IMR-90 (cell line): ENCODE measurements at regions not wholly inside any gene's neighbourhood (a gene's known extent, or its start where the extent isn't known, plus 50 kb on each side); places are given as distances from the start of the nearest gene placed in this dataset.

Experiments used
- ATAC-seq: fragments of 200-7000 bp; cut with Tn5 transposase; 2 replicates; pipeline ENCODE4 v1.9.1; 2020; ENCODE audit warnings: low read depth, mild to moderate bottlenecking, moderate library complexity
- BruUV-seq: library from RNA; stranded (reverse); fragments of 400-500 nt; replicated peaks from 2 replicates; lab custom pipeline; 2021; lab: Mats Ljungman, UMichigan
- CTCF ChIA-PET: fragments of 300-600 bp; formaldehyde crosslinking; extraction: SDS; loops from one replicate; lab custom pipeline; 2021; ENCODE audit warnings: antibody characterized with exemption; lab: Yijun Ruan, JAX
- POLR2A ChIA-PET: fragments of 300-600 bp; sonication (Branson Sonifier 250); formaldehyde crosslinking; loops from one replicate; lab custom pipeline; 2022; ENCODE audit warnings: antibody characterized with exemption; ENCODE audit not compliant: unreplicated experiment; lab: Charles Lee
- DNase-seq: peaks from one replicate; pipeline ENCODE4 v3.0.0; 2013
- H2AFZ ChIP-seq: replicated peaks from 2 replicates; pipeline ENCODE3; 2013; ENCODE audit warnings: low read length, mild to moderate bottlenecking; ENCODE audit not compliant: poor library complexity
- H2AK5ac ChIP-seq: 2 replicates; pipeline ENCODE4 v1.6.1; 2013; ENCODE audit warnings: low read depth, low read length, inconsistent platforms
- H2AK9ac ChIP-seq: replicated peaks from 2 replicates; pipeline ENCODE3; 2013; ENCODE audit warnings: mild to moderate bottlenecking, low read depth, low read length, moderate library complexity; ENCODE audit not compliant: poor library complexity
- H2BK120ac ChIP-seq: 2 replicates; pipeline ENCODE4 v1.6.1; 2013; ENCODE audit warnings: low read depth, low read length, inconsistent platforms
- H2BK15ac ChIP-seq: 3 replicates; pipeline ENCODE4 v1.6.1; 2013; ENCODE audit warnings: low read depth, low read length, inconsistent platforms
- H2BK20ac ChIP-seq: 2 replicates; pipeline ENCODE4 v1.6.1; 2013; ENCODE audit warnings: low read depth, mild to moderate bottlenecking, inconsistent platforms, low read length, moderate library complexity
- H2BK5ac ChIP-seq: 2 replicates; pipeline ENCODE4 v1.6.1; 2013; ENCODE audit warnings: mild to moderate bottlenecking, low read depth, low read length, inconsistent platforms; ENCODE audit not compliant: poor library complexity, severe bottlenecking
- H3K14ac ChIP-seq: replicated peaks from 2 replicates; pipeline ENCODE4 v1.6.1; 2013; ENCODE audit warnings: low read depth, low read length, inconsistent platforms
- H3K18ac ChIP-seq: 2 replicates; pipeline ENCODE4 v1.6.1; 2013; ENCODE audit warnings: low read depth, low read length, control low read depth
- H3K23ac ChIP-seq: 2 replicates; pipeline ENCODE4 v1.6.1; 2013; ENCODE audit warnings: low read depth, low read length, inconsistent platforms
- H3K27ac ChIP-seq: 2 replicates; pipeline ENCODE4 v1.5.1; 2013; ENCODE audit warnings: mild to moderate bottlenecking, control low read depth, low read length; ENCODE audit not compliant: insufficient read depth
- H3K27me3 ChIP-seq: 2 replicates; pipeline ENCODE4 v1.6.1; 2013; ENCODE audit warnings: low read length; ENCODE audit not compliant: control insufficient read depth, insufficient read depth
- H3K36me3 ChIP-seq: 2 replicates; pipeline ENCODE4 v1.6.1; 2013; ENCODE audit warnings: low read length, mixed read lengths; ENCODE audit not compliant: control insufficient read depth, insufficient read depth
- H3K4ac ChIP-seq: 2 replicates; pipeline ENCODE4 v1.6.1; 2013; ENCODE audit warnings: low read depth, low read length, inconsistent platforms
- H3K4me1 ChIP-seq: 2 replicates; pipeline ENCODE4 v1.6.1; 2013; ENCODE audit warnings: low read length, mixed read lengths; ENCODE audit not compliant: control insufficient read depth, insufficient read depth
- H3K4me2 ChIP-seq: 2 replicates; pipeline ENCODE4 v1.6.1; 2013; ENCODE audit warnings: low read depth, mild to moderate bottlenecking, control low read depth, low read length, moderate library complexity
- H3K4me3 ChIP-seq: 2 replicates; pipeline ENCODE4 v1.5.1; 2013; ENCODE audit warnings: low read depth, mild to moderate bottlenecking, control low read depth, low read length, moderate library complexity; ENCODE audit not compliant: insufficient read depth
- H3K56ac ChIP-seq: 2 replicates; pipeline ENCODE4 v1.6.1; 2013; ENCODE audit warnings: low read length, inconsistent platforms; ENCODE audit not compliant: insufficient read depth; ENCODE audit errors: extremely low read depth
- H3K79me1 ChIP-seq, 2 experiments: 2 replicates each; pipeline ENCODE4 v1.6.1; 2013; ENCODE audit warnings: low read length in 2 of 2, inconsistent platforms in 1 of 2, low read depth in 1 of 2
- H3K9ac ChIP-seq: 2 replicates; pipeline ENCODE4 v1.6.1; 2013; ENCODE audit warnings: low read depth, low read length, control low read depth
- H3K9me1 ChIP-seq: 2 replicates; pipeline ENCODE4 v1.6.1; 2013; ENCODE audit warnings: low read length, inconsistent platforms; ENCODE audit not compliant: insufficient read depth
- H3K9me3 ChIP-seq: 2 replicates; pipeline ENCODE4 v1.6.1; 2013; ENCODE audit warnings: low read length; ENCODE audit not compliant: control insufficient read depth, insufficient read depth
- H4K20me1 ChIP-seq: 2 replicates; pipeline ENCODE4 v1.6.1; 2013; ENCODE audit warnings: low read length, inconsistent platforms; ENCODE audit not compliant: insufficient read depth
- H4K5ac ChIP-seq: 2 replicates; pipeline ENCODE4 v1.6.1; 2013; ENCODE audit warnings: mild to moderate bottlenecking, low read depth, low read length, control low read depth
- H4K8ac ChIP-seq, 2 experiments: 2 replicates each; pipeline ENCODE4 v1.6.1; 2013; ENCODE audit warnings: low read depth in 2 of 2, low read length in 2 of 2, control low read depth in 1 of 2, inconsistent platforms in 1 of 2
- H4K91ac ChIP-seq: 2 replicates; pipeline ENCODE4 v1.6.1; 2013; ENCODE audit warnings: low read depth, low read length, inconsistent platforms; ENCODE audit not compliant: insufficient read depth
- BHLHE40 ChIP-seq: fragments of 150-350 bp; IDR thresholded peaks from 2 replicates; pipeline ENCODE4 v1.6.1; 2016; ENCODE audit warnings: mild to moderate bottlenecking, low read depth, low read length
- CEBPB ChIP-seq: IDR thresholded peaks from 2 replicates; pipeline ENCODE4 v1.6.1; 2012; ENCODE audit warnings: low read depth, low read length, improper control_type of control experiment
- CHD1 ChIP-seq: IDR thresholded peaks from 2 replicates; pipeline ENCODE4 v1.6.1; 2012; ENCODE audit warnings: low read depth, low read length, improper control_type of control experiment
- CTCF ChIP-seq: conservative IDR thresholded peaks from 2 replicates; pipeline ENCODE4 v1.5.1; 2012; ENCODE audit warnings: mild to moderate bottlenecking, low read depth, low read length, improper control_type of control experiment
- ELK1 ChIP-seq: fragments of 150-350 bp; IDR thresholded peaks from 2 replicates; pipeline ENCODE4 v1.6.1; 2016; ENCODE audit warnings: low read depth, mild to moderate bottlenecking, low read length, moderate library complexity, borderline replicate concordance
- FOS ChIP-seq: fragments of 150-350 bp; IDR thresholded peaks from 2 replicates; pipeline ENCODE4 v1.6.1; 2016; ENCODE audit warnings: low read depth, low read length
- MAFK ChIP-seq: IDR thresholded peaks from 2 replicates; pipeline ENCODE4 v1.6.1; 2012; ENCODE audit warnings: low read depth, low read length, improper control_type of control experiment
- MAZ ChIP-seq: IDR thresholded peaks from 2 replicates; pipeline ENCODE4 v1.6.1; 2012; ENCODE audit warnings: low read depth, mild to moderate bottlenecking, low read length, improper control_type of control experiment, moderate library complexity, borderline replicate concordance
- MXI1 ChIP-seq: IDR thresholded peaks from 2 replicates; pipeline ENCODE4 v1.6.1; 2012; ENCODE audit warnings: low read depth, mild to moderate bottlenecking, low read length, moderate library complexity, borderline replicate concordance
- NFE2L2 ChIP-seq: fragments of 150-350 bp; IDR thresholded peaks from 2 replicates; pipeline ENCODE4 v1.6.1; 2016; ENCODE audit warnings: low read depth, mild to moderate bottlenecking, low read length
- POLR2A ChIP-seq: IDR thresholded peaks from 2 replicates; pipeline ENCODE4 v1.6.1; 2012; ENCODE audit warnings: mild to moderate bottlenecking, low read depth, low read length
- RAD21 ChIP-seq: IDR thresholded peaks from 2 replicates; pipeline ENCODE4 v1.6.1; 2012; ENCODE audit warnings: low read length, improper control_type of control experiment
- RCOR1 ChIP-seq: IDR thresholded peaks from 2 replicates; pipeline ENCODE4 v1.6.1; 2012; ENCODE audit warnings: mild to moderate bottlenecking, low read length, improper control_type of control experiment; ENCODE audit not compliant: insufficient replicate concordance
- RFX5 ChIP-seq: IDR thresholded peaks from 2 replicates; pipeline ENCODE4 v1.8.0; 2012; ENCODE audit warnings: low read depth, mild to moderate bottlenecking, low read length, moderate library complexity
- SMC3 ChIP-seq: fragments of 150-350 bp; IDR thresholded peaks from 2 replicates; pipeline ENCODE4 v1.6.1; 2016; ENCODE audit warnings: low read depth, mild to moderate bottlenecking, antibody characterized with exemption, low read length, moderate library complexity
- USF2 ChIP-seq: fragments of 150-350 bp; IDR thresholded peaks from 2 replicates; pipeline ENCODE4 v1.6.1; 2017; ENCODE audit warnings: mild to moderate bottlenecking, antibody characterized with exemption, low read length, low read depth
- WGBS, 2 experiments: methylation state at CpG; one replicate each; pipeline versions ENCODE4 v1.1.5 to v1.1.7; 2013; ENCODE audit warnings: missing lambda C conversion rate in 2 of 2; ENCODE audit not compliant: insufficient read length in 1 of 2; ENCODE audit errors: extremely low coverage in 2 of 2; 5-methylcytosine and 5-hydroxymethylcytosine counted together
- dilution Hi-C: fragments of 300-500 bp; cut with HindIII; formaldehyde crosslinking; loops from one replicate; pipeline ENCODE4 v1.14.3; 2018; ENCODE audit warnings: low sequenced_read_pairs; ENCODE audit not compliant: unreplicated experiment
- in situ Hi-C: fragments of 300-500 bp; cut with MboI; formaldehyde crosslinking; loops from 3 replicates; pipeline ENCODE4 v1.14.3; 2019; ENCODE audit warnings: low sequenced_read_pairs, inconsistent platforms, mixed read lengths
- intact Hi-C: fragments of 100-400 bp; cut with micrococcal nuclease; formaldehyde crosslinking; loops from 2 replicates; pipeline ENCODE4 v1.10.0; 2022

- H3K27me3 ChIP-seq, result no peaks in the 10 kb centered on the region
- no peaks in the 10 kb centered on the region for H4K20me1 ChIP-seq
- ChIA-PET POLR2A (no interaction called here), CTCF (no interaction called here)
- in situ Hi-C loops (no loop called here), intact Hi-C loops (no loop called here), dilution Hi-C loops (no loop called here)
- H2AK5ac ChIP-seq, result no peak overlapping the region
- no peak overlapping the region for H3K4me3 ChIP-seq
- H3K9me3 ChIP-seq, result no peaks in the 10 kb centered on the region
- H3K4me1 ChIP-seq, result no peaks in the 10 kb centered on the region
- no peak overlapping the region for H3K14ac ChIP-seq
- H4K8ac ChIP-seq, result no peak overlapping the region
- ATAC-seq (no peak), DNase-seq (no peak)
- WGBS, 2 experiments, result no CpG with 5 or more reads among the region's 3 CpGs
- H2AFZ ChIP-seq, result no peak overlapping the region
- no peak overlapping the region for H3K23ac ChIP-seq
- H3K4me2 ChIP-seq, result no peak overlapping the region
- no peak overlapping the region for H4K5ac ChIP-seq
- no peak overlapping the region for H2BK15ac ChIP-seq
- H2BK120ac ChIP-seq, result no peak overlapping the region
- H3K56ac ChIP-seq, result no peak overlapping the region
- H4K91ac ChIP-seq, result no peak overlapping the region
- H3K27ac ChIP-seq, result no peak overlapping the region
- no peak overlapping the region for H3K9ac ChIP-seq
- no peak overlapping the region for H2BK20ac ChIP-seq
- no peaks in the 10 kb centered on the region for H3K36me3 ChIP-seq
- no peaks in the 10 kb centered on the region for H3K79me1 ChIP-seq
- no peaks in the 10 kb centered on the region for H3K9me1 ChIP-seq
- no peak overlapping the region for H3K4ac ChIP-seq
- TF ChIP-seq CEBPB (no peak), NFE2L2 (no peak), MAZ (no peak), SMC3 (no peak), POLR2A (no peak), RAD21 (no peak), RFX5 (no peak), USF2 (no peak), CHD1 (no peak), CTCF (no peak), FOS (no peak), BHLHE40 (no peak), RCOR1 (no peak), ELK1 (no peak), MXI1 (no peak), MAFK (no peak)
- no TSS peak for BruUV-seq
- H3K18ac ChIP-seq, result no peak overlapping the region
- H2AK9ac ChIP-seq, result no peak overlapping the region
- H2BK5ac ChIP-seq, result no peak overlapping the region
Observed at GRCh38 chr2:41750829-41751228, 297.0 kb upstream of the PKDCC start.
